ENCODE measurements at regions not wholly inside any gene's neighbourhood (a gene's known extent, or its start where the extent isn't known, plus 50 kb on each side); places are given as distances from the start of the nearest gene placed in this dataset.

- TF ChIP-seq BCLAF1 (IDR thresholded peaks at IDR 0.05), result no peak
- TF ChIP-seq SKIL (IDR thresholded peaks at IDR 0.05; ENCODE audit: low read depth, poor library complexity, severe bottlenecking), result peak; percentile 99
- peak; percentile 87; the same call in 1 of the 2 replicates for TF ChIP-seq MTA3 (IDR thresholded peaks at IDR 0.05; ENCODE audit: borderline replicate concordance, low read length)
- peak; percentile 80 for TF ChIP-seq CBX5 (IDR thresholded peaks at IDR 0.05; ENCODE audit: low read depth)
- TF ChIP-seq ZZZ3 (IDR thresholded peaks at IDR 0.05; ENCODE audit: control insufficient read depth, insufficient read length, low read depth), result no peak
- no peak for TF ChIP-seq EZH2 (IDR thresholded peaks at IDR 0.05; ENCODE audit: borderline replicate concordance, control insufficient read depth, low read depth, low read length)
- TF ChIP-seq EP300 (IDR thresholded peaks at IDR 0.05; ENCODE audit: borderline replicate concordance in 1 of 2, control insufficient read depth in 1 of 2, low read depth in 2 of 2, low read length in 2 of 2), result peak; percentile 97 to 99
- peak; percentile 89 for TF ChIP-seq BACH1 (IDR thresholded peaks at IDR 0.05; ENCODE audit: borderline replicate concordance)
- no peak; the same call in 1 of the 2 replicates for TF ChIP-seq YBX1 (IDR thresholded peaks at IDR 0.05)
- peak; percentile 81 for TF ChIP-seq SMAD1 (IDR thresholded peaks at IDR 0.05; ENCODE audit: low read depth, partially characterized antibody)
- no peak for TF ChIP-seq NFYA (IDR thresholded peaks at IDR 0.05; ENCODE audit: borderline replicate concordance, low read depth, low read length)
- peak; percentile 57; the same call in 1 of the 2 replicates for TF ChIP-seq GABPA (IDR thresholded peaks at IDR 0.05; ENCODE audit: low read depth)
- peak; percentile 95 for TF ChIP-seq ZBED1 (IDR thresholded peaks at IDR 0.05; ENCODE audit: borderline replicate concordance)
- peak; percentile 97 for TF ChIP-seq DPF2 (IDR thresholded peaks at IDR 0.05)
- no peak for TF ChIP-seq ZNF384 (IDR thresholded peaks at IDR 0.05; ENCODE audit: borderline replicate concordance, low read depth, low read length)
- no peak for TF ChIP-seq STAT1 (conservative IDR thresholded peaks at IDR 0.05)
- TF ChIP-seq NFIC (IDR thresholded peaks at IDR 0.05; ENCODE audit: low read depth, low read length), result peak; percentile 99
- TF ChIP-seq BCL11A (IDR thresholded peaks at IDR 0.05; ENCODE audit: low read depth, low read length), result peak; percentile 98
- peak; percentile 87 for TF ChIP-seq MLLT1 (IDR thresholded peaks at IDR 0.05)
- peak; percentile 100 for TF ChIP-seq MEF2B (IDR thresholded peaks at IDR 0.05; ENCODE audit: partially characterized antibody, poor library complexity, severe bottlenecking)
- no peak for TF ChIP-seq NRF1 (conservative IDR thresholded peaks at IDR 0.05; ENCODE audit: low read depth, low read length)
- TF ChIP-seq BMI1 (IDR thresholded peaks at IDR 0.05; ENCODE audit: borderline replicate concordance), result peak; percentile 78
- no peak for TF ChIP-seq NFYB (IDR thresholded peaks at IDR 0.05; ENCODE audit: insufficient read depth, low read depth, low read length)
- TF ChIP-seq NR2F1 (conservative IDR thresholded peaks at IDR 0.05), result peak; percentile 98
Measured at GRCh38 chr6:15901141-15902115, 227.5 kb upstream of the MYLIP start (continued).

Measured in GM12878 (cell line).